ENCODE measurements at regions not wholly inside any gene's neighbourhood (a gene's known extent, or its start where the extent isn't known, plus 50 kb on each side); places are given as distances from the start of the nearest gene placed in this dataset.
A peak's percentile ranks its signal among the peaks of the same experiment; 100 is the strongest.

DNA sequence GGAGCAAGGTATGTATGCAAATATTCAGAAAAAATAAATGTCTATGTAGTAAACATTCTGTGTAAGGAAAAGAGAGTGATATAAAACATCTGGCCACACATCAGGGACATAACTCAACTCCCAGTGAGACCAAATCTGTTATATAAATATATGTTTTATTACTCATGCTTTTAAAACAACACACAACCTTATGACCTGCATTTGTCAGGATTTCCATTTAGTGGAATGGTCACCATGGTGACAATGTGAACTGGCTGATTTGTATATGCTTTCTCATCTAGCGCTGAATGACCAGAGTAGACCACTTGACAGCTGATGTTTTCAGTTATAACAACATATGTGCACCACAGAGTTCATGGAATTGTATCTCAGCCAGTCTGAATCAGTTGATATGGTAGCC lies 551.7 kb downstream of the HTR7 start:
- Histone ChIP-seq H3K27me3 (ENCODE audit: control insufficient read depth, insufficient read depth, low read length) (no peaks in the 10 kb centered on the region), H3K36me3 (ENCODE audit: control insufficient read depth, insufficient read depth, low read length) (no peaks in the 10 kb centered on the region), H3K4me3 (ENCODE audit: low read depth, low read length) (no peak overlapping the region)
- no peak for FAIRE-seq
- TF ChIP-seq, protein P1, sequence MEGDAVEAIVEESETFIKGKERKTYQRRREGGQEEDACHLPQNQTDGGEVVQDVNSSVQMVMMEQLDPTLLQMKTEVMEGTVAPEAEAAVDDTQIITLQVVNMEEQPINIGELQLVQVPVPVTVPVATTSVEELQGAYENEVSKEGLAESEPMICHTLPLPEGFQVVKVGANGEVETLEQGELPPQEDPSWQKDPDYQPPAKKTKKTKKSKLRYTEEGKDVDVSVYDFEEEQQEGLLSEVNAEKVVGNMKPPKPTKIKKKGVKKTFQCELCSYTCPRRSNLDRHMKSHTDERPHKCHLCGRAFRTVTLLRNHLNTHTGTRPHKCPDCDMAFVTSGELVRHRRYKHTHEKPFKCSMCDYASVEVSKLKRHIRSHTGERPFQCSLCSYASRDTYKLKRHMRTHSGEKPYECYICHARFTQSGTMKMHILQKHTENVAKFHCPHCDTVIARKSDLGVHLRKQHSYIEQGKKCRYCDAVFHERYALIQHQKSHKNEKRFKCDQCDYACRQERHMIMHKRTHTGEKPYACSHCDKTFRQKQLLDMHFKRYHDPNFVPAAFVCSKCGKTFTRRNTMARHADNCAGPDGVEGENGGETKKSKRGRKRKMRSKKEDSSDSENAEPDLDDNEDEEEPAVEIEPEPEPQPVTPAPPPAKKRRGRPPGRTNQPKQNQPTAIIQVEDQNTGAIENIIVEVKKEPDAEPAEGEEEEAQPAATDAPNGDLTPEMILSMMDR (IDR thresholded peaks at IDR 0.05; ENCODE audit: insufficient read depth, low read length, severe bottlenecking) = no peak
- DNase-seq (ENCODE audit: low read depth) = peak; percentile 60

DNA sequence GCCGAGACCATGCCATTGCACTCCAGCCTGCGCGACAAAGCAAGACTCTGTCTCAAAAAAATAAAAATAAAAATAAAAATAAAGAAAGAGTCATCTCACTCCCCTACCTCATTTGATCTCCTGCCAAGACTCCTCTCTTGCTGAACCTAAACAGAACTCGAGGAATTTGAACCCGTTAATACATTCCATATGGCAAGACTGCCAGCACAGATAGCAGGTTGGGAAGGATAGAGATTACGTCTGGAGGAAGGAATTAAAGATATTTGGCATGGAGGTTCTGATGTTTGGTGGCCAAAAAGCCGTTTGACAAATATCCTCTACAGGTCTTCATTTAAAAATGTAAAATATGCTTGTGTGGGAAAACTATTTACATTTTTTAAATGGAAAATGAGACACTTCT lies 549.6 kb downstream of the HTR7 start:
- FAIRE-seq = no peak
- Histone ChIP-seq H3K36me3 (ENCODE audit: control insufficient read depth, insufficient read depth, low read length) (no peaks in the 10 kb centered on the region), H3K4me3 (ENCODE audit: low read depth, low read length) (no peak overlapping the region), H3K27me3 (ENCODE audit: control insufficient read depth, insufficient read depth, low read length) (no peaks in the 10 kb centered on the region)
- TF ChIP-seq, protein P1 (IDR thresholded peaks at IDR 0.05; ENCODE audit: insufficient read depth, low read length, severe bottlenecking) = no peak
- DNase-seq (ENCODE audit: low read depth) = no peak

DNA sequence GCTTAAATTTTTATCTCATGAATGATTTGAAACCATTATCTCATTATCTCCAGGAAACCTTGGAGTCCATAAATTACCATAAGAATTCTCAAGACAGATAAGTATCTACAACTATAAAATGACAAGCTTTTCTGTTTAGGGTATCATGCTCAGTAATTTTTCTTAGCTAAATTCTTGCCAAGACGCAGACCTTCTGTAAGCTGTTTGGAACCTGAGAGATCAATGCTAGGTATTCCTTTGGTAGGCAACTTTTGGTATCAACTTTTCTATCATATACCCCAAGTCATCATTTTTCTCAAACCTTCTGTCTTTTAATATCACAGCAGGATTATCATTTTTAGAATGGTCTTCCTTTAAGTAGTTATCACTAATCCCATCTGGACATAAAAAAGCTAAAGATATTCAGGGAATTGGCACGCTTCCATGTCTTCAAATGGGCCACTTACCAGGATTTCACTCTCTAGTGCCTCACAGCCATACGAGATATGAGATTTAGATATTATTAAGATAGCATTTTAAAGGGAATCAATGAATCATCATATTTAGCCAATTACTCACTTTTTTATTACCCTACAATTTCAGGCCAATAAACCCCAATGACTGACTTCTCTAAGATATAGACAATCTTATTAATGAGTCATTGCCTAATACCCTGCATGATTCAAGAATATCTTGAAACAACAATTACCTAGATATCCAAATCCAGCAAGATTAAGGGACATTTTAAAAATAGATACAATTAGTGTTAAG lies 544.1 kb downstream of the HTR7 start:
- TF ChIP-seq, protein P1 (IDR thresholded peaks at IDR 0.05; ENCODE audit: insufficient read depth, low read length, severe bottlenecking) = no peak
- H3K27me3 ChIP-seq (ENCODE audit: control insufficient read depth, insufficient read depth, low read length) = no peaks in the 10 kb centered on the region
- H3K36me3 ChIP-seq (ENCODE audit: control insufficient read depth, insufficient read depth, low read length) = no peaks in the 10 kb centered on the region
- FAIRE-seq (no peak), DNase-seq (ENCODE audit: low read depth) (peak; percentile 85)
- H3K4me3 ChIP-seq (ENCODE audit: low read depth, low read length) = no peak overlapping the region

DNA sequence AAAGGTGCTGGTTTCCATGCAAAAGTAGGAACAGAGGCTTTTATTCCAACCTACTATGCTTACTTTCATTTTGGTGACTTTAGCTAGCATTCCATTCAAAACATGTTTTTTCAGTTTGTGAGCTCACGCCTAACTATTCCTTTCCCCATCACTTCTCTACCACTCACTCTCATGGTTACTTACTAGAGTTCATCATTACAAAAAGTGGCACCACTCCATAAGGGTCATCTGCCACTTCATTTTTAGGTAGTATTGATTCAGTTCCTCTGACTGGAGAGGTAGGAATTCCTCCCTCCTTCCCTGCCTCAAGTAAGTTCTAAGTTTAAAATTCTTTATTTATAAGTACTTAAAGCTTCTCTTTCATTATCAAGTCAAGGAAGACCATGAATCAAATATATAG lies 543.1 kb downstream of the HTR7 start:
- TF ChIP-seq, protein P1 (IDR thresholded peaks at IDR 0.05; ENCODE audit: insufficient read depth, low read length, severe bottlenecking) = no peak
- H3K36me3 ChIP-seq (ENCODE audit: control insufficient read depth, insufficient read depth, low read length) = no peaks in the 10 kb centered on the region
- no peak for DNase-seq (ENCODE audit: low read depth)
- no peak for FAIRE-seq
- no peaks in the 10 kb centered on the region for H3K27me3 ChIP-seq (ENCODE audit: control insufficient read depth, insufficient read depth, low read length)
- H3K4me3 ChIP-seq (ENCODE audit: low read depth, low read length) = no peak overlapping the region

DNA sequence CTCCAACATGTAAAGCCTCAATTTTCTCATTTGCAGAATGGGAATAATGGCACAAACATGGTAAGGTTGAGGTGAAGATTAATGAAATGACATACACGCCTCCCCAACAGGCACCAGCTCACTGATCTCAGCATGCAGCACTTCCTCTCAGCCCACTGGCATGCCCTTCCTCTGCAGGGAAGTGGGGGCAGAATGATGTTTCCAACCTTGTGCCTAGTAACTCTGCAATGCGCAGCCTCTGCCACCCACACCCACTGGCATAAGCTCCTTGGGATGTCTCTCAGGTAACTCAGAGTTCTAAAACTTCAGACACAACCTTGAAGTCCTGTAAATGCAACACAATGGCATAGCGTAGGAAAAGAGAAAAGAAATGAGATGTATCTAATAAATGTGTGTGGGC lies 540.7 kb downstream of the HTR7 start:
- Histone ChIP-seq H3K4me3 (ENCODE audit: low read depth, low read length) (no peak overlapping the region), H3K27me3 (ENCODE audit: control insufficient read depth, insufficient read depth, low read length) (no peaks in the 10 kb centered on the region), H3K36me3 (ENCODE audit: control insufficient read depth, insufficient read depth, low read length) (no peaks in the 10 kb centered on the region)
- DNase-seq (ENCODE audit: low read depth) (no peak), FAIRE-seq (no peak)
- TF ChIP-seq, protein P1 (IDR thresholded peaks at IDR 0.05; ENCODE audit: insufficient read depth, low read length, severe bottlenecking) = no peak

DNA sequence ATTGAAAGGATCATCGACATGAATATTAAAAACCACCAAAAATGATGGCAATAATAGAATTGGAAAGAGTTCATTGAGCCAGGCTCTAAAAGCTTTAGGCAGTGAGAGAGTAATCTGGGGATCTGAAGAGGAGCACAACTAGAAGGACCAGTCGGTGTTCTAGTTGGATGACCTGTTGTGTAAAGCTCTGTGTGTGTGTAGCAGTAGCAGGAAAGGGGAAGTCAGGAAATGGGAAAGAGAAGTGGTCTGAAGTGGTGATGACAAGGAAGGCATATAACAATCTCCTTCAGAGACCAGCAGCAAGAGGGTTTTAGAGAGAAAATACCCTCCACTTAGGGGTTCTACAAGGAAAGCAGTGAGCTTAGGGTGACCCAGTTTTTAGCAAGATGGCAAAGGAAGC lies 539.2 kb downstream of the HTR7 start:
- Histone ChIP-seq H3K4me3 (ENCODE audit: low read depth, low read length) (no peak overlapping the region), H3K36me3 (ENCODE audit: control insufficient read depth, insufficient read depth, low read length) (no peaks in the 10 kb centered on the region), H3K27me3 (ENCODE audit: control insufficient read depth, insufficient read depth, low read length) (no peaks in the 10 kb centered on the region)
- no peak for FAIRE-seq
- DNase-seq (ENCODE audit: low read depth) = peak; percentile 16
- TF ChIP-seq, protein P1 (IDR thresholded peaks at IDR 0.05; ENCODE audit: insufficient read depth, low read length, severe bottlenecking) = no peak
